NB4 (cell line): ENCODE measurements at regions not wholly inside any gene's neighbourhood (a gene's known extent, or its start where the extent isn't known, plus 50 kb on each side); places are given as distances from the start of the nearest gene placed in this dataset.
"Not testable (repeated sequence)": the region's sequence is repeated elsewhere in the genome, so short reads cannot be mapped to it uniquely, and the experiment has no call there.

Source experiments
- DNase-seq: peaks from one replicate; pipeline ENCODE4 v3.0.0; 2010; ENCODE audit warnings: low read depth
- H3K4me3 ChIP-seq: one replicate; pipeline ENCODE4 v1.5.1; 2011; ENCODE audit warnings: mild to moderate bottlenecking, low read depth, low read length, moderate library complexity
- CTCF ChIP-seq: IDR thresholded peaks from one replicate; pipeline ENCODE4 v1.5.1; 2012; ENCODE audit warnings: low read depth, low read length
- MAX ChIP-seq: IDR thresholded peaks from 2 replicates; pipeline ENCODE4 v1.6.1; 2011; ENCODE audit warnings: low read depth, low read length
- MYC ChIP-seq: IDR thresholded peaks from 2 replicates; pipeline ENCODE4 v1.6.1; 2011; ENCODE audit warnings: low read depth, low read length
- POLR2A ChIP-seq: IDR thresholded peaks from 2 replicates; pipeline ENCODE4 v1.6.1; 2011; ENCODE audit warnings: mild to moderate bottlenecking; ENCODE audit not compliant: insufficient read length; ENCODE audit errors: extremely low read depth

- DNase-seq, result no peak
- TF ChIP-seq MYC (no peak), CTCF (no peak), POLR2A (no peak), MAX (no peak)
- no peak overlapping the region for H3K4me3 ChIP-seq
These were observed 901.1 kb upstream of the POT1 start for GRCh38 chr7:125830743-125831142.

- DNase-seq, result no peak
- H3K4me3 ChIP-seq, result no peak overlapping the region
- no peak for TF ChIP-seq MYC
- no peak for TF ChIP-seq MAX
- TF ChIP-seq POLR2A, result no peak
- TF ChIP-seq CTCF, result no peak
These were observed 898.6 kb upstream of the POT1 start for GRCh38 chr7:125828153-125828700.

- TF ChIP-seq POLR2A (no peak), MAX (no peak), CTCF (no peak), MYC (no peak)
These were observed 893.9 kb upstream of the POT1 start for GRCh38 chr7:125823538-125823937.

GRCh38 chr7:125820495-125820894, 890.9 kb upstream of the POT1 start:
- DNase-seq, result no peak
- no peak overlapping the region for H3K4me3 ChIP-seq
- no peak for TF ChIP-seq CTCF
- TF ChIP-seq POLR2A, result no peak
- TF ChIP-seq MAX, result no peak
- TF ChIP-seq MYC, result no peak

More at GRCh38 chr7:125823538-125823937, 893.9 kb upstream of the POT1 start:
- H3K4me3 ChIP-seq, result no peak overlapping the region
- DNase-seq, result no peak

GRCh38 chr7:125814100-125814499, 884.5 kb upstream of the POT1 start:
- DNase-seq, result no peak
- TF ChIP-seq MYC (no peak), MAX (no peak), POLR2A (no peak), CTCF (no peak)

GRCh38 chr7:125806491-125806890, 876.9 kb upstream of the POT1 start:
- H3K4me3 ChIP-seq, DNase-seq: not testable (repeated sequence)

More at GRCh38 chr7:125814100-125814499, 884.5 kb upstream of the POT1 start:
- no peak overlapping the region for H3K4me3 ChIP-seq
